ENCODE measurements at regions not wholly inside any gene's neighbourhood (a gene's known extent, or its start where the extent isn't known, plus 50 kb on each side); places are given as distances from the start of the nearest gene placed in this dataset.

DNA sequence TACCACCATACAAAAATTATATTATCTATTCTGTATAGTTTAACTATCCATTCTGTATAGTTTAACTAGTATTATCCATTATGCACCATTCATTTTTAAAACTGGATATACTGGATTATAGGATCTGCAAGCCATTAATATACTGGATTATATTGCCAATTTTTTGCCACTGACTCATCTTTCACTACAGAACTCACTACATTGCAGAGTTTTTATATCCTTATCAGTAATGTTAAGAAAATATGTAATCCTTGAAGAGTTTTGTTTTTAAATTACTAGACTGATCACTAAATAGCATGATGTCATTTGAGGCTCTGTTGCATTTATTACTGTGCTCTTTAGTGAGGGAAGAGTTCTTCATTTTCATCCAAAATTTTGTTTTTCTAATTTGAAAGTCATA, 109.8 kb upstream of the SNX2 start:
- ATAC-seq (no peak), DNase-seq (ENCODE audit: low spot score) (no peak)
- H3K4me3 Mint-ChIP-seq: no peak overlapping the region
- H3K27ac Mint-ChIP-seq: no peak overlapping the region
- CTCF ChIA-PET: no interaction called here
- no peak for TF ChIP-seq NR3C1 (CRISPR knock-in tag; conservative IDR thresholded peaks at IDR 0.05; ENCODE audit: low read depth)
- TF ChIP-seq, protein P1, sequence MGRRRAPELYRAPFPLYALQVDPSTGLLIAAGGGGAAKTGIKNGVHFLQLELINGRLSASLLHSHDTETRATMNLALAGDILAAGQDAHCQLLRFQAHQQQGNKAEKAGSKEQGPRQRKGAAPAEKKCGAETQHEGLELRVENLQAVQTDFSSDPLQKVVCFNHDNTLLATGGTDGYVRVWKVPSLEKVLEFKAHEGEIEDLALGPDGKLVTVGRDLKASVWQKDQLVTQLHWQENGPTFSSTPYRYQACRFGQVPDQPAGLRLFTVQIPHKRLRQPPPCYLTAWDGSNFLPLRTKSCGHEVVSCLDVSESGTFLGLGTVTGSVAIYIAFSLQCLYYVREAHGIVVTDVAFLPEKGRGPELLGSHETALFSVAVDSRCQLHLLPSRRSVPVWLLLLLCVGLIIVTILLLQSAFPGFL (CRISPR knock-in tag; IDR thresholded peaks at IDR 0.05; ENCODE audit: borderline replicate concordance): no peak
- TF ChIP-seq, protein P2, sequence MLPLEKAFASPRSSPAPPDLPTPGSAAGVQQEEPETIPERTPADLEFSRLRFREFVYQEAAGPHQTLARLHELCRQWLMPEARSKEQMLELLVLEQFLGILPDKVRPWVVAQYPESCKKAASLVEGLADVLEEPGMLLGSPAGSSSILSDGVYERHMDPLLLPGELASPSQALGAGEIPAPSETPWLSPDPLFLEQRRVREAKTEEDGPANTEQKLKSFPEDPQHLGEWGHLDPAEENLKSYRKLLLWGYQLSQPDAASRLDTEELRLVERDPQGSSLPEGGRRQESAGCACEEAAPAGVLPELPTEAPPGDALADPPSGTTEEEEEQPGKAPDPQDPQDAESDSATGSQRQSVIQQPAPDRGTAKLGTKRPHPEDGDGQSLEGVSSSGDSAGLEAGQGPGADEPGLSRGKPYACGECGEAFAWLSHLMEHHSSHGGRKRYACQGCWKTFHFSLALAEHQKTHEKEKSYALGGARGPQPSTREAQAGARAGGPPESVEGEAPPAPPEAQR (CRISPR knock-in tag; IDR thresholded peaks at IDR 0.05): no peak
- TF ChIP-seq, protein P3, sequence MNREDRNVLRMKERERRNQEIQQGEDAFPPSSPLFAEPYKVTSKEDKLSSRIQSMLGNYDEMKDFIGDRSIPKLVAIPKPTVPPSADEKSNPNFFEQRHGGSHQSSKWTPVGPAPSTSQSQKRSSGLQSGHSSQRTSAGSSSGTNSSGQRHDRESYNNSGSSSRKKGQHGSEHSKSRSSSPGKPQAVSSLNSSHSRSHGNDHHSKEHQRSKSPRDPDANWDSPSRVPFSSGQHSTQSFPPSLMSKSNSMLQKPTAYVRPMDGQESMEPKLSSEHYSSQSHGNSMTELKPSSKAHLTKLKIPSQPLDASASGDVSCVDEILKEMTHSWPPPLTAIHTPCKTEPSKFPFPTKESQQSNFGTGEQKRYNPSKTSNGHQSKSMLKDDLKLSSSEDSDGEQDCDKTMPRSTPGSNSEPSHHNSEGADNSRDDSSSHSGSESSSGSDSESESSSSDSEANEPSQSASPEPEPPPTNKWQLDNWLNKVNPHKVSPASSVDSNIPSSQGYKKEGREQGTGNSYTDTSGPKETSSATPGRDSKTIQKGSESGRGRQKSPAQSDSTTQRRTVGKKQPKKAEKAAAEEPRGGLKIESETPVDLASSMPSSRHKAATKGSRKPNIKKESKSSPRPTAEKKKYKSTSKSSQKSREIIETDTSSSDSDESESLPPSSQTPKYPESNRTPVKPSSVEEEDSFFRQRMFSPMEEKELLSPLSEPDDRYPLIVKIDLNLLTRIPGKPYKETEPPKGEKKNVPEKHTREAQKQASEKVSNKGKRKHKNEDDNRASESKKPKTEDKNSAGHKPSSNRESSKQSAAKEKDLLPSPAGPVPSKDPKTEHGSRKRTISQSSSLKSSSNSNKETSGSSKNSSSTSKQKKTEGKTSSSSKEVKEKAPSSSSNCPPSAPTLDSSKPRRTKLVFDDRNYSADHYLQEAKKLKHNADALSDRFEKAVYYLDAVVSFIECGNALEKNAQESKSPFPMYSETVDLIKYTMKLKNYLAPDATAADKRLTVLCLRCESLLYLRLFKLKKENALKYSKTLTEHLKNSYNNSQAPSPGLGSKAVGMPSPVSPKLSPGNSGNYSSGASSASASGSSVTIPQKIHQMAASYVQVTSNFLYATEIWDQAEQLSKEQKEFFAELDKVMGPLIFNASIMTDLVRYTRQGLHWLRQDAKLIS (CRISPR knock-in tag; IDR thresholded peaks at IDR 0.05; ENCODE audit: borderline replicate concordance): no peak
- TF ChIP-seq, protein P4, sequence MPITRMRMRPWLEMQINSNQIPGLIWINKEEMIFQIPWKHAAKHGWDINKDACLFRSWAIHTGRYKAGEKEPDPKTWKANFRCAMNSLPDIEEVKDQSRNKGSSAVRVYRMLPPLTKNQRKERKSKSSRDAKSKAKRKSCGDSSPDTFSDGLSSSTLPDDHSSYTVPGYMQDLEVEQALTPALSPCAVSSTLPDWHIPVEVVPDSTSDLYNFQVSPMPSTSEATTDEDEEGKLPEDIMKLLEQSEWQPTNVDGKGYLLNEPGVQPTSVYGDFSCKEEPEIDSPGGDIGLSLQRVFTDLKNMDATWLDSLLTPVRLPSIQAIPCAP (CRISPR knock-in tag; IDR thresholded peaks at IDR 0.05): no peak
- TF ChIP-seq, protein P5, sequence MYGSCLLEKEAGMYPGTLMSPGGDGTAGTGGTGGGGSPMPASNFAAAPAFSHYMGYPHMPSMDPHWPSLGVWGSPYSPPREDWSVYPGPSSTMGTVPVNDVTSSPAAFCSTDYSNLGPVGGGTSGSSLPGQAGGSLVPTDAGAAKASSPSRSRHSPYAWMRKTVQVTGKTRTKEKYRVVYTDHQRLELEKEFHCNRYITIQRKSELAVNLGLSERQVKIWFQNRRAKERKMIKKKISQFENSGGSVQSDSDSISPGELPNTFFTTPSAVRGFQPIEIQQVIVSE (CRISPR knock-in tag; IDR thresholded peaks at IDR 0.05; ENCODE audit: borderline replicate concordance): no peak
- no peak for TF ChIP-seq ELF4 (CRISPR knock-in tag; IDR thresholded peaks at IDR 0.05; ENCODE audit: low read depth)
- no peak for TF ChIP-seq ZNF416 (CRISPR knock-in tag; IDR thresholded peaks at IDR 0.05)
- TF ChIP-seq OVOL2 (CRISPR knock-in tag; IDR thresholded peaks at IDR 0.05; ENCODE audit: borderline replicate concordance): no peak
- no peak for TF ChIP-seq ZNF232 (CRISPR knock-in tag; IDR thresholded peaks at IDR 0.05)
- no peak for TF ChIP-seq ZNF317 (CRISPR knock-in tag; IDR thresholded peaks at IDR 0.05; ENCODE audit: borderline replicate concordance, low read depth)
- no peak for TF ChIP-seq EMX1 (CRISPR knock-in tag; IDR thresholded peaks at IDR 0.05)
- TF ChIP-seq, protein P6, sequence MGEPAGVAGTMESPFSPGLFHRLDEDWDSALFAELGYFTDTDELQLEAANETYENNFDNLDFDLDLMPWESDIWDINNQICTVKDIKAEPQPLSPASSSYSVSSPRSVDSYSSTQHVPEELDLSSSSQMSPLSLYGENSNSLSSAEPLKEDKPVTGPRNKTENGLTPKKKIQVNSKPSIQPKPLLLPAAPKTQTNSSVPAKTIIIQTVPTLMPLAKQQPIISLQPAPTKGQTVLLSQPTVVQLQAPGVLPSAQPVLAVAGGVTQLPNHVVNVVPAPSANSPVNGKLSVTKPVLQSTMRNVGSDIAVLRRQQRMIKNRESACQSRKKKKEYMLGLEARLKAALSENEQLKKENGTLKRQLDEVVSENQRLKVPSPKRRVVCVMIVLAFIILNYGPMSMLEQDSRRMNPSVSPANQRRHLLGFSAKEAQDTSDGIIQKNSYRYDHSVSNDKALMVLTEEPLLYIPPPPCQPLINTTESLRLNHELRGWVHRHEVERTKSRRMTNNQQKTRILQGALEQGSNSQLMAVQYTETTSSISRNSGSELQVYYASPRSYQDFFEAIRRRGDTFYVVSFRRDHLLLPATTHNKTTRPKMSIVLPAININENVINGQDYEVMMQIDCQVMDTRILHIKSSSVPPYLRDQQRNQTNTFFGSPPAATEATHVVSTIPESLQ (CRISPR knock-in tag; IDR thresholded peaks at IDR 0.05): no peak
- no peak for TF ChIP-seq CREM (CRISPR knock-in tag; IDR thresholded peaks at IDR 0.05)
- TF ChIP-seq MXD4 (CRISPR knock-in tag; IDR thresholded peaks at IDR 0.05; ENCODE audit: borderline replicate concordance): no peak
- no peak for TF ChIP-seq NFYB (CRISPR knock-in tag; conservative IDR thresholded peaks at IDR 0.05; ENCODE audit: low read depth)
- TF ChIP-seq SP1 (CRISPR knock-in tag; conservative IDR thresholded peaks at IDR 0.05): no peak
- TF ChIP-seq, protein P7, sequence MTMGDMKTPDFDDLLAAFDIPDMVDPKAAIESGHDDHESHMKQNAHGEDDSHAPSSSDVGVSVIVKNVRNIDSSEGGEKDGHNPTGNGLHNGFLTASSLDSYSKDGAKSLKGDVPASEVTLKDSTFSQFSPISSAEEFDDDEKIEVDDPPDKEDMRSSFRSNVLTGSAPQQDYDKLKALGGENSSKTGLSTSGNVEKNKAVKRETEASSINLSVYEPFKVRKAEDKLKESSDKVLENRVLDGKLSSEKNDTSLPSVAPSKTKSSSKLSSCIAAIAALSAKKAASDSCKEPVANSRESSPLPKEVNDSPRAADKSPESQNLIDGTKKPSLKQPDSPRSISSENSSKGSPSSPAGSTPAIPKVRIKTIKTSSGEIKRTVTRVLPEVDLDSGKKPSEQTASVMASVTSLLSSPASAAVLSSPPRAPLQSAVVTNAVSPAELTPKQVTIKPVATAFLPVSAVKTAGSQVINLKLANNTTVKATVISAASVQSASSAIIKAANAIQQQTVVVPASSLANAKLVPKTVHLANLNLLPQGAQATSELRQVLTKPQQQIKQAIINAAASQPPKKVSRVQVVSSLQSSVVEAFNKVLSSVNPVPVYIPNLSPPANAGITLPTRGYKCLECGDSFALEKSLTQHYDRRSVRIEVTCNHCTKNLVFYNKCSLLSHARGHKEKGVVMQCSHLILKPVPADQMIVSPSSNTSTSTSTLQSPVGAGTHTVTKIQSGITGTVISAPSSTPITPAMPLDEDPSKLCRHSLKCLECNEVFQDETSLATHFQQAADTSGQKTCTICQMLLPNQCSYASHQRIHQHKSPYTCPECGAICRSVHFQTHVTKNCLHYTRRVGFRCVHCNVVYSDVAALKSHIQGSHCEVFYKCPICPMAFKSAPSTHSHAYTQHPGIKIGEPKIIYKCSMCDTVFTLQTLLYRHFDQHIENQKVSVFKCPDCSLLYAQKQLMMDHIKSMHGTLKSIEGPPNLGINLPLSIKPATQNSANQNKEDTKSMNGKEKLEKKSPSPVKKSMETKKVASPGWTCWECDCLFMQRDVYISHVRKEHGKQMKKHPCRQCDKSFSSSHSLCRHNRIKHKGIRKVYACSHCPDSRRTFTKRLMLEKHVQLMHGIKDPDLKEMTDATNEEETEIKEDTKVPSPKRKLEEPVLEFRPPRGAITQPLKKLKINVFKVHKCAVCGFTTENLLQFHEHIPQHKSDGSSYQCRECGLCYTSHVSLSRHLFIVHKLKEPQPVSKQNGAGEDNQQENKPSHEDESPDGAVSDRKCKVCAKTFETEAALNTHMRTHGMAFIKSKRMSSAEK (CRISPR knock-in tag; IDR thresholded peaks at IDR 0.05; ENCODE audit: borderline replicate concordance): no peak
- TF ChIP-seq HMGA2 (CRISPR knock-in tag; IDR thresholded peaks at IDR 0.05): no peak
- no peaks in the 10 kb centered on the region for H3K36me3 Mint-ChIP-seq
- peaks cover 14% of the 10 kb centered on the region for H3K9me3 Mint-ChIP-seq
- no peaks in the 10 kb centered on the region for H3K27me3 Mint-ChIP-seq (ENCODE audit: low read depth)
- H3K4me1 Mint-ChIP-seq: no peaks in the 10 kb centered on the region
- POLR2A ChIA-PET: no interaction called here

Data from WTC11 (cell line).